IMR-90 (cell line): ENCODE measurements at regions not wholly inside any gene's neighbourhood (a gene's known extent, or its start where the extent isn't known, plus 50 kb on each side); places are given as distances from the start of the nearest gene placed in this dataset.

Source experiments
- ATAC-seq: fragments of 200-7000 bp; cut with Tn5 transposase; 2 replicates; pipeline ENCODE4 v1.9.1; 2020; ENCODE audit warnings: low read depth, mild to moderate bottlenecking, moderate library complexity
- BruUV-seq: library from RNA; stranded (reverse); fragments of 400-500 nt; replicated peaks from 2 replicates; lab custom pipeline; 2021; lab: Mats Ljungman, UMichigan
- CTCF ChIA-PET: fragments of 300-600 bp; formaldehyde crosslinking; extraction: SDS; loops from one replicate; lab custom pipeline; 2021; ENCODE audit warnings: antibody characterized with exemption; lab: Yijun Ruan, JAX
- POLR2A ChIA-PET: fragments of 300-600 bp; sonication (Branson Sonifier 250); formaldehyde crosslinking; loops from one replicate; lab custom pipeline; 2022; ENCODE audit warnings: antibody characterized with exemption; ENCODE audit not compliant: unreplicated experiment; lab: Charles Lee
- DNase-seq: peaks from one replicate; pipeline ENCODE4 v3.0.0; 2013
- H2AFZ ChIP-seq: replicated peaks from 2 replicates; pipeline ENCODE3; 2013; ENCODE audit warnings: low read length, mild to moderate bottlenecking; ENCODE audit not compliant: poor library complexity
- H2AK5ac ChIP-seq: 2 replicates; pipeline ENCODE4 v1.6.1; 2013; ENCODE audit warnings: low read depth, low read length, inconsistent platforms
- H2AK9ac ChIP-seq: replicated peaks from 2 replicates; pipeline ENCODE3; 2013; ENCODE audit warnings: mild to moderate bottlenecking, low read depth, low read length, moderate library complexity; ENCODE audit not compliant: poor library complexity
- H2BK120ac ChIP-seq: 2 replicates; pipeline ENCODE4 v1.6.1; 2013; ENCODE audit warnings: low read depth, low read length, inconsistent platforms
- H2BK15ac ChIP-seq: 3 replicates; pipeline ENCODE4 v1.6.1; 2013; ENCODE audit warnings: low read depth, low read length, inconsistent platforms
- H2BK20ac ChIP-seq: 2 replicates; pipeline ENCODE4 v1.6.1; 2013; ENCODE audit warnings: low read depth, mild to moderate bottlenecking, inconsistent platforms, low read length, moderate library complexity
- H2BK5ac ChIP-seq: 2 replicates; pipeline ENCODE4 v1.6.1; 2013; ENCODE audit warnings: mild to moderate bottlenecking, low read depth, low read length, inconsistent platforms; ENCODE audit not compliant: poor library complexity, severe bottlenecking
- H3K14ac ChIP-seq: replicated peaks from 2 replicates; pipeline ENCODE4 v1.6.1; 2013; ENCODE audit warnings: low read depth, low read length, inconsistent platforms
- H3K18ac ChIP-seq: 2 replicates; pipeline ENCODE4 v1.6.1; 2013; ENCODE audit warnings: low read depth, low read length, control low read depth
- H3K23ac ChIP-seq: 2 replicates; pipeline ENCODE4 v1.6.1; 2013; ENCODE audit warnings: low read depth, low read length, inconsistent platforms
- H3K27ac ChIP-seq: 2 replicates; pipeline ENCODE4 v1.5.1; 2013; ENCODE audit warnings: mild to moderate bottlenecking, control low read depth, low read length; ENCODE audit not compliant: insufficient read depth
- H3K27me3 ChIP-seq: 2 replicates; pipeline ENCODE4 v1.6.1; 2013; ENCODE audit warnings: low read length; ENCODE audit not compliant: control insufficient read depth, insufficient read depth
- H3K36me3 ChIP-seq: 2 replicates; pipeline ENCODE4 v1.6.1; 2013; ENCODE audit warnings: low read length, mixed read lengths; ENCODE audit not compliant: control insufficient read depth, insufficient read depth
- H3K4ac ChIP-seq: 2 replicates; pipeline ENCODE4 v1.6.1; 2013; ENCODE audit warnings: low read depth, low read length, inconsistent platforms
- H3K4me1 ChIP-seq: 2 replicates; pipeline ENCODE4 v1.6.1; 2013; ENCODE audit warnings: low read length, mixed read lengths; ENCODE audit not compliant: control insufficient read depth, insufficient read depth
- H3K4me2 ChIP-seq: 2 replicates; pipeline ENCODE4 v1.6.1; 2013; ENCODE audit warnings: low read depth, mild to moderate bottlenecking, control low read depth, low read length, moderate library complexity
- H3K4me3 ChIP-seq: 2 replicates; pipeline ENCODE4 v1.5.1; 2013; ENCODE audit warnings: low read depth, mild to moderate bottlenecking, control low read depth, low read length, moderate library complexity; ENCODE audit not compliant: insufficient read depth
- H3K56ac ChIP-seq: 2 replicates; pipeline ENCODE4 v1.6.1; 2013; ENCODE audit warnings: low read length, inconsistent platforms; ENCODE audit not compliant: insufficient read depth; ENCODE audit errors: extremely low read depth
- H3K79me1 ChIP-seq, 2 experiments: 2 replicates each; pipeline ENCODE4 v1.6.1; 2013; ENCODE audit warnings: low read length in 2 of 2, inconsistent platforms in 1 of 2, low read depth in 1 of 2
- H3K9ac ChIP-seq: 2 replicates; pipeline ENCODE4 v1.6.1; 2013; ENCODE audit warnings: low read depth, low read length, control low read depth
- H3K9me1 ChIP-seq: 2 replicates; pipeline ENCODE4 v1.6.1; 2013; ENCODE audit warnings: low read length, inconsistent platforms; ENCODE audit not compliant: insufficient read depth
- H3K9me3 ChIP-seq: 2 replicates; pipeline ENCODE4 v1.6.1; 2013; ENCODE audit warnings: low read length; ENCODE audit not compliant: control insufficient read depth, insufficient read depth
- H4K20me1 ChIP-seq: 2 replicates; pipeline ENCODE4 v1.6.1; 2013; ENCODE audit warnings: low read length, inconsistent platforms; ENCODE audit not compliant: insufficient read depth
- H4K5ac ChIP-seq: 2 replicates; pipeline ENCODE4 v1.6.1; 2013; ENCODE audit warnings: mild to moderate bottlenecking, low read depth, low read length, control low read depth
- H4K8ac ChIP-seq, 2 experiments: 2 replicates each; pipeline ENCODE4 v1.6.1; 2013; ENCODE audit warnings: low read depth in 2 of 2, low read length in 2 of 2, control low read depth in 1 of 2, inconsistent platforms in 1 of 2
- H4K91ac ChIP-seq: 2 replicates; pipeline ENCODE4 v1.6.1; 2013; ENCODE audit warnings: low read depth, low read length, inconsistent platforms; ENCODE audit not compliant: insufficient read depth
- CEBPB ChIP-seq: IDR thresholded peaks from 2 replicates; pipeline ENCODE4 v1.6.1; 2012; ENCODE audit warnings: low read depth, low read length, improper control_type of control experiment
- CTCF ChIP-seq: conservative IDR thresholded peaks from 2 replicates; pipeline ENCODE4 v1.5.1; 2012; ENCODE audit warnings: mild to moderate bottlenecking, low read depth, low read length, improper control_type of control experiment
- ELK1 ChIP-seq: fragments of 150-350 bp; IDR thresholded peaks from 2 replicates; pipeline ENCODE4 v1.6.1; 2016; ENCODE audit warnings: low read depth, mild to moderate bottlenecking, low read length, moderate library complexity, borderline replicate concordance
- FOS ChIP-seq: fragments of 150-350 bp; IDR thresholded peaks from 2 replicates; pipeline ENCODE4 v1.6.1; 2016; ENCODE audit warnings: low read depth, low read length
- MAFK ChIP-seq: IDR thresholded peaks from 2 replicates; pipeline ENCODE4 v1.6.1; 2012; ENCODE audit warnings: low read depth, low read length, improper control_type of control experiment
- MAZ ChIP-seq: IDR thresholded peaks from 2 replicates; pipeline ENCODE4 v1.6.1; 2012; ENCODE audit warnings: low read depth, mild to moderate bottlenecking, low read length, improper control_type of control experiment, moderate library complexity, borderline replicate concordance
- RCOR1 ChIP-seq: IDR thresholded peaks from 2 replicates; pipeline ENCODE4 v1.6.1; 2012; ENCODE audit warnings: mild to moderate bottlenecking, low read length, improper control_type of control experiment; ENCODE audit not compliant: insufficient replicate concordance
- RFX5 ChIP-seq: IDR thresholded peaks from 2 replicates; pipeline ENCODE4 v1.8.0; 2012; ENCODE audit warnings: low read depth, mild to moderate bottlenecking, low read length, moderate library complexity
- SMC3 ChIP-seq: fragments of 150-350 bp; IDR thresholded peaks from 2 replicates; pipeline ENCODE4 v1.6.1; 2016; ENCODE audit warnings: low read depth, mild to moderate bottlenecking, antibody characterized with exemption, low read length, moderate library complexity
- USF2 ChIP-seq: fragments of 150-350 bp; IDR thresholded peaks from 2 replicates; pipeline ENCODE4 v1.6.1; 2017; ENCODE audit warnings: mild to moderate bottlenecking, antibody characterized with exemption, low read length, low read depth
- WGBS, 2 experiments: methylation state at CpG; one replicate each; pipeline versions ENCODE4 v1.1.5 to v1.1.7; 2013; ENCODE audit warnings: missing lambda C conversion rate in 2 of 2; ENCODE audit not compliant: insufficient read length in 1 of 2; ENCODE audit errors: extremely low coverage in 2 of 2; 5-methylcytosine and 5-hydroxymethylcytosine counted together
- dilution Hi-C: fragments of 300-500 bp; cut with HindIII; formaldehyde crosslinking; loops from one replicate; pipeline ENCODE4 v1.14.3; 2018; ENCODE audit warnings: low sequenced_read_pairs; ENCODE audit not compliant: unreplicated experiment
- in situ Hi-C: fragments of 300-500 bp; cut with MboI; formaldehyde crosslinking; loops from 3 replicates; pipeline ENCODE4 v1.14.3; 2019; ENCODE audit warnings: low sequenced_read_pairs, inconsistent platforms, mixed read lengths
- intact Hi-C: fragments of 100-400 bp; cut with micrococcal nuclease; formaldehyde crosslinking; loops from 2 replicates; pipeline ENCODE4 v1.10.0; 2022

GRCh38 chr14:83899706-83900105 is 1630.2 kb upstream of the FLRT2 start:
- Histone ChIP-seq H3K79me1 (no peaks in the 10 kb centered on the region), H3K4me2 (no peak overlapping the region), H2AK5ac (no peak overlapping the region), H4K5ac (no peak overlapping the region), H3K27me3 (no peaks in the 10 kb centered on the region), H3K4me1 (no peaks in the 10 kb centered on the region), H3K4ac (no peak overlapping the region), H3K9ac (no peak overlapping the region), H4K91ac (no peak overlapping the region), H4K20me1 (no peaks in the 10 kb centered on the region), H3K4me3 (no peak overlapping the region), H3K23ac (no peak overlapping the region), H3K18ac (no peak overlapping the region), H3K36me3 (no peaks in the 10 kb centered on the region), H2AK9ac (no peak overlapping the region), H3K27ac (no peak overlapping the region), H2BK5ac (no peak overlapping the region), H3K9me1 (no peaks in the 10 kb centered on the region), H4K8ac (no peak overlapping the region), H2AFZ (no peak overlapping the region), H3K14ac (no peak overlapping the region), H3K56ac (no peak overlapping the region), H2BK20ac (no peak overlapping the region), H2BK120ac (no peak overlapping the region), H3K9me3 (no peaks in the 10 kb centered on the region), H2BK15ac (no peak overlapping the region)
- intact Hi-C loops (no loop called here), in situ Hi-C loops (no loop called here), dilution Hi-C loops (no loop called here)
- no TSS peak for BruUV-seq
- POLR2A ChIA-PET, result no interaction called here
- CTCF ChIA-PET, result no interaction called here
- ATAC-seq, result no peak
- TF ChIP-seq RFX5 (no peak), USF2 (no peak), SMC3 (no peak), CEBPB (no peak), FOS (no peak), ELK1 (no peak), MAFK (no peak), MAZ (no peak), CTCF (no peak), RCOR1 (no peak)
- WGBS, 2 experiments, result no CpG with 5 or more reads among the region's 3 CpGs
- DNase-seq, result no peak
